Muscle of leg (tissue), 3 donors: ENCODE measurements at regions not wholly inside any gene's neighbourhood (a gene's known extent, or its start where the extent isn't known, plus 50 kb on each side); places are given as distances from the start of the nearest gene placed in this dataset.
A peak's percentile ranks its signal among the peaks of the same experiment; 100 is the strongest.

Source experiments
- DNase-seq: peaks from one replicate; pipeline ENCODE4 v3.0.0; 2013
- H3K27ac ChIP-seq: one replicate; pipeline ENCODE4 v1.5.1; 2013; ENCODE audit warnings: mild to moderate bottlenecking, low read length, control low read depth
- H3K27me3 ChIP-seq: one replicate; pipeline ENCODE4 v1.6.1; 2013; ENCODE audit warnings: low read length; ENCODE audit not compliant: control insufficient read depth, insufficient read depth
- H3K36me3 ChIP-seq: one replicate; pipeline ENCODE4 v1.6.1; 2013; ENCODE audit warnings: low read length; ENCODE audit not compliant: control insufficient read depth, insufficient read depth
- H3K4me1 ChIP-seq: one replicate; pipeline ENCODE4 v1.6.1; 2013; ENCODE audit warnings: low read length; ENCODE audit not compliant: control insufficient read depth, insufficient read depth
- H3K4me3 ChIP-seq: one replicate; pipeline ENCODE4 v1.5.1; 2013; ENCODE audit warnings: low read length, control low read depth
- H3K9me3 ChIP-seq: replicated peaks from 2 replicates; pipeline ENCODE4 v1.6.1; 2013; ENCODE audit warnings: low read depth, low read length; ENCODE audit not compliant: control insufficient read depth
- WGBS: methylation state at CpG from one replicate; pipeline ENCODE4 v1.1.5; 2013; ENCODE audit warnings: missing lambda C conversion rate; ENCODE audit not compliant: insufficient coverage; 5-methylcytosine and 5-hydroxymethylcytosine counted together

- 85% methylated on average over 21 of the region's 21 CpGs for WGBS
- Histone ChIP-seq H3K27ac (no peak overlapping the region), H3K36me3 (no peaks in the 10 kb centered on the region), H3K9me3 (peaks cover 4% of the 10 kb centered on the region), H3K27me3 (peaks cover 4% of the 10 kb centered on the region), H3K4me3 (no peak overlapping the region), H3K4me1 (peaks cover 8% of the 10 kb centered on the region)
- no peak for DNase-seq
Measured at GRCh38 chr22:47927648-47928210, 1165.3 kb downstream of the TBC1D22A start.

GRCh38 chr22:47923011-47923427 lies 1160.6 kb downstream of the TBC1D22A start:
- H3K27ac ChIP-seq = no peak overlapping the region
- 73% methylated on average over 10 of the region's 11 CpGs for WGBS
- H3K27me3 ChIP-seq = no peaks in the 10 kb centered on the region
- no peak for DNase-seq
- no peak overlapping the region for H3K4me3 ChIP-seq
- H3K4me1 ChIP-seq = peaks cover 14% of the 10 kb centered on the region
- H3K9me3 ChIP-seq = peaks cover 4% of the 10 kb centered on the region
- H3K36me3 ChIP-seq = no peaks in the 10 kb centered on the region

- Histone ChIP-seq H3K27ac (no peak overlapping the region), H3K4me1 (peaks cover 15% of the 10 kb centered on the region), H3K27me3 (no peaks in the 10 kb centered on the region), H3K4me3 (no peak overlapping the region), H3K9me3 (peaks cover 4% of the 10 kb centered on the region), H3K36me3 (no peaks in the 10 kb centered on the region)
- WGBS = 67% methylated on average over 1 of the region's 3 CpGs
- no peak for DNase-seq
Measured at GRCh38 chr22:47921906-47922305, 1159.5 kb downstream of the TBC1D22A start.

GRCh38 chr22:47920380-47920959 lies 1158.0 kb downstream of the TBC1D22A start:
- Histone ChIP-seq H3K27me3 (no peaks in the 10 kb centered on the region), H3K9me3 (peaks cover 4% of the 10 kb centered on the region), H3K36me3 (no peaks in the 10 kb centered on the region), H3K4me1 (peaks cover 15% of the 10 kb centered on the region), H3K27ac (no peak overlapping the region), H3K4me3 (no peak overlapping the region)
- WGBS = 65% methylated on average over 5 of the region's 10 CpGs
- no peak for DNase-seq

GRCh38 chr22:47919893-47920292 lies 1157.4 kb downstream of the TBC1D22A start:
- no peak for DNase-seq
- Histone ChIP-seq H3K27me3 (no peaks in the 10 kb centered on the region), H3K4me3 (no peak overlapping the region), H3K36me3 (no peaks in the 10 kb centered on the region), H3K9me3 (peaks cover 4% of the 10 kb centered on the region), H3K4me1 (peaks cover 15% of the 10 kb centered on the region), H3K27ac (no peak overlapping the region)
- WGBS = 90% methylated on average over 3 of the region's 6 CpGs

GRCh38 chr22:47919001-47919441 lies 1156.6 kb downstream of the TBC1D22A start:
- H3K4me3 ChIP-seq = no peak overlapping the region
- peaks cover 15% of the 10 kb centered on the region for H3K4me1 ChIP-seq
- no peaks in the 10 kb centered on the region for H3K27me3 ChIP-seq
- no peak overlapping the region for H3K27ac ChIP-seq
- peaks cover under 1% of the 10 kb centered on the region for H3K9me3 ChIP-seq
- no peak for DNase-seq
- H3K36me3 ChIP-seq = no peaks in the 10 kb centered on the region
- WGBS = 44% methylated on average over 9 of the region's 11 CpGs

- 90% methylated on average over 3 of the region's 15 CpGs for WGBS
Measured at GRCh38 chr22:47918276-47918921, 1155.9 kb downstream of the TBC1D22A start.

GRCh38 chr22:47914481-47915097 lies 1152.1 kb downstream of the TBC1D22A start:
- Histone ChIP-seq H3K4me3 (no peak overlapping the region), H3K27ac (no peak overlapping the region), H3K9me3 (peaks cover 3% of the 10 kb centered on the region), H3K4me1 (peaks cover 15% of the 10 kb centered on the region), H3K27me3 (no peaks in the 10 kb centered on the region), H3K36me3 (no peaks in the 10 kb centered on the region)
- 84% methylated on average over 9 of the region's 15 CpGs for WGBS
- no peak for DNase-seq

More at GRCh38 chr22:47918276-47918921, 1155.9 kb downstream of the TBC1D22A start:
- Histone ChIP-seq H3K4me1 (peaks cover 15% of the 10 kb centered on the region), H3K36me3 (no peaks in the 10 kb centered on the region), H3K4me3 (no peak overlapping the region), H3K27me3 (no peaks in the 10 kb centered on the region), H3K9me3 (no peaks in the 10 kb centered on the region), H3K27ac (no peak overlapping the region)
- peak; percentile 15 for DNase-seq

GRCh38 chr22:47902646-47903180 lies 1140.3 kb downstream of the TBC1D22A start:
- H3K4me1 ChIP-seq = no peaks in the 10 kb centered on the region
- no peak for DNase-seq
- no peak overlapping the region for H3K4me3 ChIP-seq
- no peaks in the 10 kb centered on the region for H3K27me3 ChIP-seq
- WGBS = 85% methylated on average over 8 of the region's 9 CpGs
- no peaks in the 10 kb centered on the region for H3K9me3 ChIP-seq
- no peaks in the 10 kb centered on the region for H3K36me3 ChIP-seq
- no peak overlapping the region for H3K27ac ChIP-seq

- no peaks in the 10 kb centered on the region for H3K9me3 ChIP-seq
- WGBS = 83% methylated on average over 5 of the region's 6 CpGs
Measured at GRCh38 chr22:47901911-47902310, 1139.5 kb downstream of the TBC1D22A start.

More at GRCh38 chr22:47901911-47902310, 1139.5 kb downstream of the TBC1D22A start:
- no peak overlapping the region for H3K27ac ChIP-seq
- H3K4me3 ChIP-seq = no peak overlapping the region
- no peaks in the 10 kb centered on the region for H3K4me1 ChIP-seq
- no peaks in the 10 kb centered on the region for H3K36me3 ChIP-seq
- no peak for DNase-seq
- H3K27me3 ChIP-seq = no peaks in the 10 kb centered on the region
